Activated CD4-positive, alpha-beta T cell treated with anti-CD3 and anti-CD28 coated beads, Interleukin-2, amount 10 ng/mL, durations not matched to agents 24 days and 14 days (primary cell): ENCODE measurements at regions not wholly inside any gene's neighbourhood (a gene's known extent, or its start where the extent isn't known, plus 50 kb on each side); places are given as distances from the start of the nearest gene placed in this dataset.
"Not testable (repeated sequence)": the region's sequence is repeated elsewhere in the genome, so short reads cannot be mapped to it uniquely, and the experiment has no call there.

Experiments used
- DNase-seq: peaks from one replicate; pipeline ENCODE4 v3.0.0; 2022
- H3K27ac Mint-ChIP-seq: one replicate; pipeline ENCODE4 v1.8.0; 2022; ENCODE audit warnings: mild to moderate bottlenecking, mixed read lengths
- H3K27me3 Mint-ChIP-seq: one replicate; pipeline ENCODE4 v1.8.0; 2022; ENCODE audit warnings: mixed read lengths
- H3K36me3 Mint-ChIP-seq: one replicate; pipeline ENCODE4 v1.8.0; 2022; ENCODE audit warnings: low read depth, mild to moderate bottlenecking, mixed read lengths
- H3K4me1 Mint-ChIP-seq: one replicate; pipeline ENCODE4 v1.8.0; 2021; ENCODE audit warnings: mixed read lengths
- H3K4me3 Mint-ChIP-seq: one replicate; pipeline ENCODE4 v1.8.0; 2022; ENCODE audit warnings: mild to moderate bottlenecking, moderate library complexity, mixed read lengths
- H3K9me3 Mint-ChIP-seq: one replicate; pipeline ENCODE4 v1.8.0; 2021; ENCODE audit warnings: mixed read lengths
- intact Hi-C: fragments of 100-400 bp; cut with micrococcal nuclease; formaldehyde crosslinking; loops from one replicate; pipeline ENCODE4 v1.15.1; 2023

DNA sequence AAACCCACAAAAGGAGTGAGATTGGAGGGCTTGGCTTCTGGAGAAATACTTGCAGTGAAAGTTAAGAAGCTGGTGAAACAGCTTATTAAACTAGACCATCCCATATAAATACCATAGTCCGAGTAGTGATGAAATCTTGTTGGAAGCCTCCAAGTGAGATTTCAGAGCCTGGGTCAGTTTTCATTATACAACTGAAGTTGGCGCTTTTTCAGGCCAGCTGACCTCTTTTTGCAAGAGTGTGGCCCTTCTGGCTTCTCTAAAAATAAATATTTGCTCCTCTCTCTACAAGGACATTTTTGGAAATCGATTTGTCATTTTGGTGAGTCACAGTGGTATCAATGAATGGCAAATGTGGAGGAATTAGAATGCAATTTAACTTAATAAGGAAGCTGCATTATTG, 51.2 kb upstream of the THRB start:
- DNase-seq, result no peak
- no peaks in the 10 kb centered on the region for H3K4me1 Mint-ChIP-seq
- intact Hi-C loops, result no loop called here

DNA sequence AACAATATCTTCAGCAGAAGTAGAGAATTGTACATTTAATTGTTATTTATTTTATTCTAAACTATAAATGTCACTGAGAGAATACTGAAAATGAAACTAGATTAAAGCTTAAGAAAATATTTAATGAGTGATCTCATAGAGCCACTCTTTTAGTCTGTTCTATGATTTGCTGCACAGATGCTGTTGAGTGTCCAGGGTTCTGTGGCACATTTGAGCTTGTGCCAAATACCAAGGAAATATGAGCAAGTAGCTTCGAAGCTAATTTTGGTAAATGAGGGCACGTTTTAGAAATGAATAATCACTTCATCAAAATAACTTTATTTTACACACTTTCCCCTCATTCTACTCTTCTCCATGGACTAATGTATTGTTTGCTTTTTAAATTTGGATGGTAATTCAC, 53.6 kb upstream of the THRB start:
- no peak for DNase-seq
- Mint-ChIP-seq H3K27me3 (no peaks in the 10 kb centered on the region), H3K27ac (no peak overlapping the region), H3K4me3 (no peak overlapping the region), H3K4me1 (no peaks in the 10 kb centered on the region), H3K36me3 (no peaks in the 10 kb centered on the region), H3K9me3 (no peaks in the 10 kb centered on the region)
- intact Hi-C loops, result no loop called here

More for the DNA sequence above, 51.2 kb upstream of the THRB start:
- Mint-ChIP-seq H3K4me3 (no peak overlapping the region), H3K36me3 (no peaks in the 10 kb centered on the region), H3K27ac (no peak overlapping the region), H3K9me3 (no peaks in the 10 kb centered on the region), H3K27me3 (no peaks in the 10 kb centered on the region)

- Mint-ChIP-seq H3K9me3 (no peaks in the 10 kb centered on the region), H3K36me3 (no peaks in the 10 kb centered on the region), H3K27me3 (no peaks in the 10 kb centered on the region), H3K27ac (no peak overlapping the region), H3K4me1 (no peaks in the 10 kb centered on the region), H3K4me3 (no peak overlapping the region)
- no peak for DNase-seq
- intact Hi-C loops, result no loop called here
Observed at GRCh38 chr3:24550588-24550987, 55.9 kb upstream of the THRB start.

GRCh38 chr3:24551626-24552025, 57.0 kb upstream of the THRB start:
- intact Hi-C loops, result no loop called here
- Mint-ChIP-seq H3K27me3 (no peaks in the 10 kb centered on the region), H3K36me3 (no peaks in the 10 kb centered on the region), H3K4me3 (no peak overlapping the region), H3K9me3 (no peaks in the 10 kb centered on the region), H3K4me1 (no peaks in the 10 kb centered on the region), H3K27ac (no peak overlapping the region)
- no peak for DNase-seq

DNA sequence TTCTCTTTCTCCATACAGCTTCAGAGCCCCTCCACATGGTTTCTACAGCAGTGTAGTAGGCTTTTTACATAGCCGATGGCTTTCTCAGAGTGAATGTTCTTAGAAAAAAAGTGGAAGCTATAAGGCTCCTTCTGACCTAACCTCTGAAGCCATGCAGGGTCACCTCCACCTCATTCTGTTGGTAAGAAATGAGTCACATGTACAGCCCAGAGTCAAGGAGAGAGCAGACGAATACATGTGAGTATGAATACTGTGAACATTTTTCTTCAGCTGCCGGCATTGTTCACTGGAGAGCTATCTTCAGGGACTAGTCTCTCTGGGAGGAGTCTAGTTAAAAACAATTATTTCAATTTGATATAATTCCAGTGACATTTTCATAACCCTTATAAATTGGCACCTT, 68.2 kb upstream of the THRB start:
- Mint-ChIP-seq H3K4me1 (no peaks in the 10 kb centered on the region), H3K27me3 (no peaks in the 10 kb centered on the region), H3K9me3 (peaks cover 6% of the 10 kb centered on the region), H3K36me3 (no peaks in the 10 kb centered on the region), H3K27ac (no peak overlapping the region), H3K4me3 (no peak overlapping the region)
- intact Hi-C loops, result no loop called here
- DNase-seq, result no peak

DNA sequence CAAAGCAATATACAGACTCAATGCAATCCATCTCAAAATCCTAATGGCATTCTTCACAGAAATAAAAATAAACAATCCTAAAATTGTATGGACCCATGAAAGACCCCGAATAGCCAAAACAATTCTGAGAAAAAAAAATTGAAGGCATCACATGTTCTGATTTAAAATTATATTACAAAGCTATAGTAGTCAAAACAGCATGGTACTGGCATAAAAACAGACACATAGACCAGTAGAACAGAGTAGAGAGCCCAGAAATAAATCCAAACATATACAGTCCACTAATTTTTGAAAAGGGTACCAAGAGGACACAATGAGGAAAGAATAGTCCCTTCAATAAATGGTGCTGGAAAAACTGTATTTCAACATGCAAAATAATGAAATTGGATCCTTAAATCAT, 70.4 kb upstream of the THRB start:
- Mint-ChIP-seq H3K4me1 (no peaks in the 10 kb centered on the region), H3K4me3 (no peak overlapping the region), H3K27ac (no peak overlapping the region), H3K27me3 (no peaks in the 10 kb centered on the region), H3K9me3 (peaks cover 13% of the 10 kb centered on the region), H3K36me3 (no peaks in the 10 kb centered on the region)
- intact Hi-C loops, result no loop called here
- DNase-seq, result no peak

- intact Hi-C loops, result no loop called here
- Mint-ChIP-seq H3K27me3 (no peaks in the 10 kb centered on the region), H3K36me3 (no peaks in the 10 kb centered on the region), H3K9me3 (peaks cover 16% of the 10 kb centered on the region), H3K4me3 (no peak overlapping the region), H3K27ac (no peak overlapping the region), H3K4me1 (no peaks in the 10 kb centered on the region)
- DNase-seq, result no peak
Observed at GRCh38 chr3:24565656-24566055, 71.0 kb upstream of the THRB start.

GRCh38 chr3:24566927-24567326, 72.3 kb upstream of the THRB start:
- H3K27me3 Mint-ChIP-seq, result no peaks in the 10 kb centered on the region
- H3K9me3 Mint-ChIP-seq, result peaks cover 16% of the 10 kb centered on the region
- H3K27ac Mint-ChIP-seq, result no peak overlapping the region
- DNase-seq, result no peak
- no peaks in the 10 kb centered on the region for H3K36me3 Mint-ChIP-seq
- no peak overlapping the region for H3K4me3 Mint-ChIP-seq
- intact Hi-C loops, result no loop called here
- no peaks in the 10 kb centered on the region for H3K4me1 Mint-ChIP-seq

DNA sequence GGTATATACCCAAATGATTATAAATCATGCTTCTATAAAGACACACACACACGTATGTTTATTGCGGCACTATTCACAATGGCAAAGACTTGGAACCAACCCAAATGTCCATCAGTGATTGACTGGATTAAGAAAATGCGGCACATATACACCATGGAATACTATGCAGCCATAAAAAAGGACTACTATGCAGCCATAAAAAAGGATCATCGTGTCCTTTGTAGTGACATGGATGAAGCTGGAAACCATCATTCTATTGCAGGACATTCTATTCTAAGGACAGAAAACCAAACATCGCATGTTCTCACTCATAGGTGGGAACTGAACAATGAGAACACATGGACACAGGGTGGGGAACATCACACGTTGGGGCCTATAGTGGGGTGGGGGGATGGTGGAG, 77.8 kb upstream of the THRB start:
- H3K36me3 Mint-ChIP-seq, H3K4me1 Mint-ChIP-seq, DNase-seq, H3K27ac Mint-ChIP-seq, H3K4me3 Mint-ChIP-seq, intact Hi-C loops, H3K27me3 Mint-ChIP-seq: not testable (repeated sequence)
- peaks cover 10% of the 10 kb centered on the region for H3K9me3 Mint-ChIP-seq

DNA sequence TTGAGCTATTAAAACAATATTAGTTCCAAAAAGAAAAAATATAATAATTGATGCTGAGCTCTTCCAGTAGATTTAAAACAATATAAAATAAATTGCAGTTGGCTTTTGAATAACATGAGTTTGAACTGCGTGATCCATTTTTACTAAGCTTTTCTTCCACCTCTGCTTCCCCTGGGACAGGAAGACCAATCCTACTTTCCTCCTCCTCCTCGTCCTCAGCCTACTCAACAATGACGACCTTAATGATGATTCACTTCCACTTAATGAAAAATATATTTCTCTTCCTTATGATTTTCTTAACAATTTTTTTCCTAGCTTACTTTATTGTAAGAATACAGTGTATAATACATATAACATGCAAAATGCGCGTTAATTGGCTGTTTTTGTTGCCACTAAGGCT, 78.9 kb upstream of the THRB start:
- DNase-seq, result peak; percentile 6
- H3K27ac Mint-ChIP-seq, result no peak overlapping the region
- no peaks in the 10 kb centered on the region for H3K27me3 Mint-ChIP-seq
- no peak overlapping the region for H3K4me3 Mint-ChIP-seq
- no peaks in the 10 kb centered on the region for H3K4me1 Mint-ChIP-seq
- H3K36me3 Mint-ChIP-seq, result no peaks in the 10 kb centered on the region
- peaks cover 10% of the 10 kb centered on the region for H3K9me3 Mint-ChIP-seq
- intact Hi-C loops, result no loop called here

DNA sequence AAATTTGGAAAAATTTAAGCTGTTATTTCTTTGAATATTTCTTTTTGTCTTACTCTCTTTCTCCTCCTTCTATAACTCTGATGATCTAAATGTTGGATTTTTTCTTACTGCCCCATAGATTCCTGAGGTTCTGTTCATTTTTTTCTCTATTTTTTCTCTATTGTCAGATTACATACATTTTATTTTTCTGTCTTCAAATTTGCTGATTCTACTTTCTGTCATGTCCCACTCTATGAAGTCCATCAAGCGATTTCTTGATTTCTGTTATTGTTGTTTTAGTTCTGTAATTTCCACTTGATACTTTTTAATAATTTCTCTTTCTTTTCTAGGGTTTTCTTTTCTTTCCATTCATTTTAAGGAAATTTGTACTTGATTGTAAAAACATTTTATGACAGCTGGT, 83.7 kb upstream of the THRB start:
- intact Hi-C loops, result no loop called here
- Mint-ChIP-seq H3K9me3 (no peaks in the 10 kb centered on the region), H3K4me1 (no peaks in the 10 kb centered on the region), H3K4me3 (no peak overlapping the region), H3K27ac (no peak overlapping the region), H3K36me3 (no peaks in the 10 kb centered on the region), H3K27me3 (no peaks in the 10 kb centered on the region)
- DNase-seq, result no peak

GRCh38 chr3:24578951-24579421, 84.3 kb upstream of the THRB start:
- no peaks in the 10 kb centered on the region for H3K36me3 Mint-ChIP-seq
- DNase-seq, result no peak
- intact Hi-C loops, result no loop called here
- H3K4me3 Mint-ChIP-seq, result no peak overlapping the region
- no peaks in the 10 kb centered on the region for H3K27me3 Mint-ChIP-seq
- H3K9me3 Mint-ChIP-seq, result no peaks in the 10 kb centered on the region
- H3K27ac Mint-ChIP-seq, result no peak overlapping the region
- no peaks in the 10 kb centered on the region for H3K4me1 Mint-ChIP-seq

- Mint-ChIP-seq H3K9me3 (no peaks in the 10 kb centered on the region), H3K4me1 (no peaks in the 10 kb centered on the region), H3K27me3 (no peaks in the 10 kb centered on the region), H3K36me3 (no peaks in the 10 kb centered on the region), H3K27ac (no peak overlapping the region), H3K4me3 (no peak overlapping the region)
- DNase-seq, result no peak
- intact Hi-C loops, result no loop called here
Observed at GRCh38 chr3:24582431-24583403, 88.1 kb upstream of the THRB start.

GRCh38 chr3:24586920-24587319, 92.3 kb upstream of the THRB start:
- Mint-ChIP-seq H3K27ac (no peak overlapping the region), H3K4me3 (no peak overlapping the region), H3K4me1 (no peaks in the 10 kb centered on the region), H3K27me3 (no peaks in the 10 kb centered on the region), H3K36me3 (no peaks in the 10 kb centered on the region), H3K9me3 (no peaks in the 10 kb centered on the region)
- intact Hi-C loops, result no loop called here
- DNase-seq, result no peak
